Transverse colon (tissue), 3 donors: ENCODE measurements at regions not wholly inside any gene's neighbourhood (a gene's known extent, or its start where the extent isn't known, plus 50 kb on each side); places are given as distances from the start of the nearest gene placed in this dataset.

ENCODE experiments used
- EP300 ChIP-seq: sonication (generic); formaldehyde crosslinking; IDR thresholded peaks from one replicate; pipeline ENCODE4 v1.6.1; 2017; ENCODE audit warnings: antibody characterized with exemption, low read depth
- POLR2A ChIP-seq: fragments of 450-650 bp; IDR thresholded peaks from one replicate; pipeline ENCODE4 v1.6.1; 2016; ENCODE audit warnings: antibody characterized with exemption, mild to moderate bottlenecking, moderate library complexity
- TF ChIP-seq, protein P1 (sequence below), 5 experiments: fragments of 200-600 bp in 3 of 5; fragments of 450-650 bp in 2 of 5; sonication (generic) in 3 of 5; IDR thresholded peaks; 1 replicate in 2 of 5; 2 replicates in 3 of 5; pipeline ENCODE4 v1.5.1; 2016 to 2017; ENCODE audit warnings: antibody characterized with exemption in 5 of 5, inconsistent platforms in 3 of 5, mild to moderate bottlenecking in 2 of 5, moderate library complexity in 1 of 5

DNA sequence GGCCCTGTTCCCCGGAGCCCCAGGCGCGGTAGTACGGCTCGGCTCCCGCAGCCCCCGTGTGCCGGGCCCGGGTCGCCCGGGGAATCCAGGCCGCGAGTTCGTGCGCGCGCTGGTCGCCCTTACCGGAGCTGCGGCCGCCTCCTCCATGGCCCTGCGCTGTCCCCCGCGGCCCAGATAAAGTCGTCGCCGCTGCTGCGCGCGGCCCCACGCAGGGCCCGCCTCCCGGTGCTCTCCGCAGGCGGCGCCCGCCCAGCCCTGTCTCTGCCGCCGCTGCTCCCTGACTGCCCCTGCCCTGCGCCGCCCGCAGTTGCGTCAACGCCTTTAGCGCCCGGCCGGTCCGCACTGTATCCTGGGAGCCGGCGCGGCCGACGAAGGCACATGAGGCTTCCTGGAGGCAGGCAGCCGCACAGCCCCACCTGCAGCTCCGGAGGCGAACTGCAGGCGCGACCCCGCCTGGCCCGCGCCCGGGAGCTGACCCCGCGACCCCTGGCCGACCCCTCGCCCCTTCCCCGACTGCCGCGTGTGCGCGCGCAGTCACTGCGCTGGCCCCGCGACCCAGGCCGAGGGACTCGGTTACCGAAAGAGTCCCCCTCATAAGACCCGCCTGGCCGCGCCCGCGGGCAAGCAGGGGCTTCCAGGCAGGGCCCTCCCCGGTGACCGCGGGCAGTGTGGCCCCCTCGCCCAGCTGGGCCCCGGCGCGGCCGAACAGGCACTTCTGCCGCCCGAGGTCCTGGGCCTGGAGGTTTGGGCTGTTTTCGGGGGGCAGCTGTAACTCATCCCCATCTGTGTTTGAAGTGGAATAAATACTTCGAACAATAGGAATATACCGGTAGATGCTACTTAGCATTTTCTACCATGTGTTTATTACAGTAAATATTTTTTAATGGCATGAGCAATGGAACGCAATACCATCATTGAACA lies 127.1 kb upstream of the ZNF746 start:
- TF ChIP-seq POLR2A (peak; percentile 82), EP300 (no peak)
- TF ChIP-seq, protein P1, sequence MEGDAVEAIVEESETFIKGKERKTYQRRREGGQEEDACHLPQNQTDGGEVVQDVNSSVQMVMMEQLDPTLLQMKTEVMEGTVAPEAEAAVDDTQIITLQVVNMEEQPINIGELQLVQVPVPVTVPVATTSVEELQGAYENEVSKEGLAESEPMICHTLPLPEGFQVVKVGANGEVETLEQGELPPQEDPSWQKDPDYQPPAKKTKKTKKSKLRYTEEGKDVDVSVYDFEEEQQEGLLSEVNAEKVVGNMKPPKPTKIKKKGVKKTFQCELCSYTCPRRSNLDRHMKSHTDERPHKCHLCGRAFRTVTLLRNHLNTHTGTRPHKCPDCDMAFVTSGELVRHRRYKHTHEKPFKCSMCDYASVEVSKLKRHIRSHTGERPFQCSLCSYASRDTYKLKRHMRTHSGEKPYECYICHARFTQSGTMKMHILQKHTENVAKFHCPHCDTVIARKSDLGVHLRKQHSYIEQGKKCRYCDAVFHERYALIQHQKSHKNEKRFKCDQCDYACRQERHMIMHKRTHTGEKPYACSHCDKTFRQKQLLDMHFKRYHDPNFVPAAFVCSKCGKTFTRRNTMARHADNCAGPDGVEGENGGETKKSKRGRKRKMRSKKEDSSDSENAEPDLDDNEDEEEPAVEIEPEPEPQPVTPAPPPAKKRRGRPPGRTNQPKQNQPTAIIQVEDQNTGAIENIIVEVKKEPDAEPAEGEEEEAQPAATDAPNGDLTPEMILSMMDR (IDR thresholded peaks at IDR 0.05), result peak; percentile 55 to 98 (median 97)
